ENCODE measurements at regions not wholly inside any gene's neighbourhood (a gene's known extent, or its start where the extent isn't known, plus 50 kb on each side); places are given as distances from the start of the nearest gene placed in this dataset.

DNA sequence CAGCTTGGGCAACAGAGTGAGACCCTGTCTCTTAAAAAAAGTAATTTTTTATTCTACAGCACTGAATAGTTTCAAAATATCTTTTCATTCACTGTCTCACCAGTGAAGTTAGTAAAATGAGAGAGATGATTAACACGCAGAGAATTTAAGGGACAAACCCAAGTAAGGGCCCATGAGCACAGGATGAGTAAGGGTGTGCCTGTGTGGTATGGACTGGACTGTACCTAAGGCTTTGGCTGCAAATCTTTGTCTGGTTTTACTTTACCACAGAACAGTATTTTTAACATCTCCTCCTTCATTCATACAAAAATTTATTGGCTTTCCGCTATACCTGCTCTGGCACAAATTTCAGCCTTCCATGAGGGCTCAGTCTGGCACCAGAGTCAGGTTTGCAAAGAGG lies 433.3 kb downstream of the UTRN start:
- Histone ChIP-seq H3K27me3 (replicated peaks; ENCODE audit: insufficient read depth, low read depth, low read length, poor library complexity) (no peaks in the 10 kb centered on the region), H3K4me3 (ENCODE audit: low read depth, low read length, poor library complexity, severe bottlenecking) (no peak overlapping the region), H3K36me3 (ENCODE audit: insufficient read depth, low read length, poor library complexity, severe bottlenecking) (no peaks in the 10 kb centered on the region), H3K4me1 (ENCODE audit: insufficient read depth, low read length, poor library complexity, severe bottlenecking) (no peaks in the 10 kb centered on the region), H3K9me3 (ENCODE audit: low read depth, low read length, poor library complexity, severe bottlenecking) (no peaks in the 10 kb centered on the region), H3K27ac (ENCODE audit: low read depth, low read length, poor library complexity, severe bottlenecking) (no peak overlapping the region)
- no peak for DNase-seq (ENCODE audit: low spot score)
- TF ChIP-seq, protein P1, sequence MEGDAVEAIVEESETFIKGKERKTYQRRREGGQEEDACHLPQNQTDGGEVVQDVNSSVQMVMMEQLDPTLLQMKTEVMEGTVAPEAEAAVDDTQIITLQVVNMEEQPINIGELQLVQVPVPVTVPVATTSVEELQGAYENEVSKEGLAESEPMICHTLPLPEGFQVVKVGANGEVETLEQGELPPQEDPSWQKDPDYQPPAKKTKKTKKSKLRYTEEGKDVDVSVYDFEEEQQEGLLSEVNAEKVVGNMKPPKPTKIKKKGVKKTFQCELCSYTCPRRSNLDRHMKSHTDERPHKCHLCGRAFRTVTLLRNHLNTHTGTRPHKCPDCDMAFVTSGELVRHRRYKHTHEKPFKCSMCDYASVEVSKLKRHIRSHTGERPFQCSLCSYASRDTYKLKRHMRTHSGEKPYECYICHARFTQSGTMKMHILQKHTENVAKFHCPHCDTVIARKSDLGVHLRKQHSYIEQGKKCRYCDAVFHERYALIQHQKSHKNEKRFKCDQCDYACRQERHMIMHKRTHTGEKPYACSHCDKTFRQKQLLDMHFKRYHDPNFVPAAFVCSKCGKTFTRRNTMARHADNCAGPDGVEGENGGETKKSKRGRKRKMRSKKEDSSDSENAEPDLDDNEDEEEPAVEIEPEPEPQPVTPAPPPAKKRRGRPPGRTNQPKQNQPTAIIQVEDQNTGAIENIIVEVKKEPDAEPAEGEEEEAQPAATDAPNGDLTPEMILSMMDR (conservative IDR thresholded peaks at IDR 0.05; ENCODE audit: low read depth, low read length), result no peak
- TF ChIP-seq EZH2 (IDR thresholded peaks at IDR 0.05; ENCODE audit: borderline replicate concordance, low read depth, low read length, poor library complexity, severe bottlenecking), result no peak
- ChIA-PET POLR2A (ENCODE audit: low non-redundant PET) (no interaction called here), CTCF (no interaction called here)
- intact Hi-C loops (cut with micrococcal nuclease; ENCODE audit: unreplicated experiment), result no loop called here
- no TSS peak for BruUV-seq (replicated peaks)

DNA sequence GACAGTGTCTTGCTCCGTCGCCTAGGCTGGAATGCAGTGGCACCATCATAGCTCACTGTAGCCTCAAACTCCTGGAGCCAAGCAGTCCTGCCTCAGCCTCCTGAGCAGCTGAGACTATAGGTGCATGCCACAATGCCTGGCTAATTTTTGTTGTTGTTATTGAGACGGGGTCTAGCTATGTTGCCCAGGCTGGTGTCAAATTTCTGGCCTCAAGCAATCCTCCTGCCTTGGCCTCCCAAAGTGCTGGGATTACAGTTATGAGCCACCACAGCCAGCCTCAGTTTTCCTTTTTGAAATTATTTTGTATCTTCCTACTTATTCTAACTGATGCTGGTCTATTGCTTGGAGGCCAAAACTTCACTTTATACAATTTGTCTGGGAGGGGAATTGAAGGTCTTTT lies 436.1 kb downstream of the UTRN start:
- no peak for DNase-seq (ENCODE audit: low spot score)
- no peaks in the 10 kb centered on the region for H3K36me3 ChIP-seq (ENCODE audit: insufficient read depth, low read length, poor library complexity, severe bottlenecking)
- no peak overlapping the region for H3K4me3 ChIP-seq (ENCODE audit: low read depth, low read length, poor library complexity, severe bottlenecking)
- TF ChIP-seq, protein P1 (conservative IDR thresholded peaks at IDR 0.05; ENCODE audit: low read depth, low read length), result no peak
- TF ChIP-seq EZH2 (IDR thresholded peaks at IDR 0.05; ENCODE audit: borderline replicate concordance, low read depth, low read length, poor library complexity, severe bottlenecking), result no peak
- no TSS peak for BruUV-seq (replicated peaks)
- intact Hi-C loops (cut with micrococcal nuclease; ENCODE audit: unreplicated experiment), result no loop called here
- no peaks in the 10 kb centered on the region for H3K27me3 ChIP-seq (replicated peaks; ENCODE audit: insufficient read depth, low read depth, low read length, poor library complexity)
- CTCF ChIA-PET, result no interaction called here
- no peaks in the 10 kb centered on the region for H3K4me1 ChIP-seq (ENCODE audit: insufficient read depth, low read length, poor library complexity, severe bottlenecking)
- no peaks in the 10 kb centered on the region for H3K9me3 ChIP-seq (ENCODE audit: low read depth, low read length, poor library complexity, severe bottlenecking)
- POLR2A ChIA-PET (ENCODE audit: low non-redundant PET), result no interaction called here
- no peak overlapping the region for H3K27ac ChIP-seq (ENCODE audit: low read depth, low read length, poor library complexity, severe bottlenecking)

DNA sequence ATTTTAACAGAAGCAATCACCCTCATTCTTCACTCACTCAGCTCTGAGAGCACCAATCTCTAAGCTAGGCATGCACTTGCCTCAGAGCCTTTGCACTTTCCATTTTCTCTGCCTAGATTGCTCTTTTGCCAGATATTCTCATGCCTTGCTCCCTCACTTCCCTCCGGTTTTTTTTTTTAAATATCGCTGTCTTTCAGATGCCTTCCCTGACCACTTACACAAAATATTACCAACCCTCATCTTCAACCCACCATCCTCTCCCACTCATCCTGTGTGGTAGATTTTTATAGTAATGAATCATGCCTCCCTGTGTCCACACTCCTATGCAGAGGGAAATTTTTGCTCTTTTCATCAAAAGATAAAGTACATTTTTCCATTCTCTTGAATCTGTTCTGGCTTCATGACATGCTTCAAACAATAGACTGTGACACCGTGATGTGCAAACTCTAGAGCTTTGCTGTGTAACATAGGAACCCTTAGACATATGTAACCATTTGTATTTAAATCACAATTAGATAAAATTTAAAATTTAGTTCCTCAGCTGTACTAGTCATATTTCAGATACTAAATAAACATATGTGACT lies 437.1 kb downstream of the UTRN start:
- Histone ChIP-seq H3K27ac (ENCODE audit: low read depth, low read length, poor library complexity, severe bottlenecking) (no peak overlapping the region), H3K4me1 (ENCODE audit: insufficient read depth, low read length, poor library complexity, severe bottlenecking) (no peaks in the 10 kb centered on the region), H3K4me3 (ENCODE audit: low read depth, low read length, poor library complexity, severe bottlenecking) (no peak overlapping the region), H3K9me3 (ENCODE audit: low read depth, low read length, poor library complexity, severe bottlenecking) (no peaks in the 10 kb centered on the region), H3K27me3 (replicated peaks; ENCODE audit: insufficient read depth, low read depth, low read length, poor library complexity) (no peaks in the 10 kb centered on the region), H3K36me3 (ENCODE audit: insufficient read depth, low read length, poor library complexity, severe bottlenecking) (no peaks in the 10 kb centered on the region)
- no peak for DNase-seq (ENCODE audit: low spot score)
- ChIA-PET CTCF (no interaction called here), POLR2A (ENCODE audit: low non-redundant PET) (interaction anchor here (0.6 kb wide), 1 partner anchor 676 kb away, joined by 3 read pairs; no protein-coding TSS in a partner anchor)
- no peak for TF ChIP-seq EZH2 (IDR thresholded peaks at IDR 0.05; ENCODE audit: borderline replicate concordance, low read depth, low read length, poor library complexity, severe bottlenecking)
- TF ChIP-seq, protein P1 (conservative IDR thresholded peaks at IDR 0.05; ENCODE audit: low read depth, low read length), result no peak
- intact Hi-C loops (cut with micrococcal nuclease; ENCODE audit: unreplicated experiment), result no loop called here
- no TSS peak for BruUV-seq (replicated peaks)
